Gastroesophageal sphincter (tissue), 4 donors: ENCODE measurements at regions not wholly inside any gene's neighbourhood (a gene's known extent, or its start where the extent isn't known, plus 50 kb on each side); places are given as distances from the start of the nearest gene placed in this dataset.

Source experiments
- ATAC-seq: fragments of 150-250 bp; one replicate; pipeline ENCODE4 v1.9.1; 2016; ENCODE audit warnings: mild to moderate bottlenecking, moderate library complexity
- H3K27ac ChIP-seq, 4 donors: fragments of 200-600 bp; sonication (generic) in 3 of 4; 1 replicate in 3 of 4; 2 replicates in 1 of 4; pipeline ENCODE4 v1.5.1; 2016 to 2019
- H3K27me3 ChIP-seq: fragments of 200-600 bp; sonication (generic); one replicate; pipeline ENCODE4 v1.5.1; 2019
- H3K36me3 ChIP-seq, 2 donors: fragments of 200-600 bp; sonication (generic); one replicate each; pipeline ENCODE4 v1.5.1; 2019; ENCODE audit warnings: control low read depth in 1 of 2
- H3K4me1 ChIP-seq, 3 donors: fragments of 200-600 bp; sonication (generic); 1 replicate in 2 of 3; 2 replicates in 1 of 3; pipeline ENCODE4 v1.5.1; 2016 to 2019; ENCODE audit warnings: control low read depth in 2 of 3
- H3K4me3 ChIP-seq, 2 donors: fragments of 200-600 bp; sonication (generic); one replicate each; pipeline ENCODE4 v1.5.1; 2019; ENCODE audit warnings: mild to moderate bottlenecking in 1 of 2, moderate library complexity in 1 of 2
- H3K9me3 ChIP-seq, 3 donors: fragments of 200-600 bp; sonication (generic); one replicate each; pipeline ENCODE4 v1.5.1; 2017 to 2019; ENCODE audit warnings: control low read depth in 2 of 3
- EP300 ChIP-seq: sonication (generic); formaldehyde crosslinking; IDR thresholded peaks from one replicate; pipeline ENCODE4 v1.6.1; 2017; ENCODE audit warnings: antibody characterized with exemption, mild to moderate bottlenecking
- POLR2A ChIP-seq, 2 donors: fragments of 450-650 bp; IDR thresholded peaks; one replicate each; pipeline ENCODE4 v1.6.1; 2017; ENCODE audit warnings: antibody characterized with exemption in 2 of 2, mild to moderate bottlenecking in 2 of 2, moderate library complexity in 1 of 2
- POLR2AphosphoS5 ChIP-seq: sonication (generic); formaldehyde crosslinking; IDR thresholded peaks from one replicate; pipeline ENCODE4 v1.6.1; 2017; ENCODE audit warnings: antibody characterized with exemption
- WGBS, 2 donors: methylation state at CpG; one replicate each; pipeline ENCODE4 v1.1.5; 2018; ENCODE audit warnings: low coverage in 1 of 2; 5-methylcytosine and 5-hydroxymethylcytosine counted together
- TF ChIP-seq, protein P1 (sequence below), 4 experiments: fragments of 200-600 bp in 2 of 4; fragments of 450-650 bp in 2 of 4; sonication (generic) in 1 of 4; IDR thresholded peaks; one replicate each; pipeline ENCODE4 v1.5.1; 2017 to 2019; ENCODE audit warnings: antibody characterized with exemption in 4 of 4, mild to moderate bottlenecking in 2 of 4, moderate library complexity in 2 of 4

DNA sequence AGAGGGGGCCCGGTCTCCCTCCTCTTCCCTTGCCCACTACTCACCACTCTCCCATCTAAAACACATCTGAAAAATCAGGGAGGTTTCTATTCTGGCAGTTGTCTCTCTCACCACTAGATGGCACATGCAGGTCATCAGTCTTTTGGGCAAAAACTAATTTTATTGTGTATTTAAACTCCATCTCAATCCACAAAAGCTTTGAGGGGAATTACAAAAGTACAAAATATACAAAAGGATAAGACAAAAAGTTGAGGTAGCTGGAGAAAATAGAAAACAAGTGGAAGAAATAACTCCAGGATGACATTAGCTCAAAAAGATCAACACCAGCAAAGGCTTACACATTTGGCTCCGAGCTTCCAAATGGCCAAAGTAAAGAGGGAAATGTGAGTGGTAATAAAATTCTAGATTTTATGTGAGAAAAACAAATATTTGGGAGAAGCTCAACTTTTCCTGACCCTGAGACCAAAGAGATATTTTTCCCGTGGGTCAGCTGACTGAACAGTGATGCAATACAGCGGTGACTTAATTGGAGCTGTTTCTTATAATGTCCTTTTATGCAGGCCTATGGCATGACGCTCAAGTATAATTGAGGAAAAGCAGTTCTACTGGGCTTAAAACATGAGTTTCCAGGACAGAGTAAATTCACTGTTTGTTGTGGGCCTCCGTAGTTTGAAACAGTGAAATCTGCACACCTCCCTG, 79.8 kb upstream of the CHD6 start:
- TF ChIP-seq, protein P1, sequence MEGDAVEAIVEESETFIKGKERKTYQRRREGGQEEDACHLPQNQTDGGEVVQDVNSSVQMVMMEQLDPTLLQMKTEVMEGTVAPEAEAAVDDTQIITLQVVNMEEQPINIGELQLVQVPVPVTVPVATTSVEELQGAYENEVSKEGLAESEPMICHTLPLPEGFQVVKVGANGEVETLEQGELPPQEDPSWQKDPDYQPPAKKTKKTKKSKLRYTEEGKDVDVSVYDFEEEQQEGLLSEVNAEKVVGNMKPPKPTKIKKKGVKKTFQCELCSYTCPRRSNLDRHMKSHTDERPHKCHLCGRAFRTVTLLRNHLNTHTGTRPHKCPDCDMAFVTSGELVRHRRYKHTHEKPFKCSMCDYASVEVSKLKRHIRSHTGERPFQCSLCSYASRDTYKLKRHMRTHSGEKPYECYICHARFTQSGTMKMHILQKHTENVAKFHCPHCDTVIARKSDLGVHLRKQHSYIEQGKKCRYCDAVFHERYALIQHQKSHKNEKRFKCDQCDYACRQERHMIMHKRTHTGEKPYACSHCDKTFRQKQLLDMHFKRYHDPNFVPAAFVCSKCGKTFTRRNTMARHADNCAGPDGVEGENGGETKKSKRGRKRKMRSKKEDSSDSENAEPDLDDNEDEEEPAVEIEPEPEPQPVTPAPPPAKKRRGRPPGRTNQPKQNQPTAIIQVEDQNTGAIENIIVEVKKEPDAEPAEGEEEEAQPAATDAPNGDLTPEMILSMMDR (IDR thresholded peaks at IDR 0.05) = peak; percentile 55 to 66 (median 58)
- no peak for TF ChIP-seq POLR2AphosphoS5
- no peaks in the 10 kb centered on the region for H3K4me1 ChIP-seq
- no peaks in the 10 kb centered on the region for H3K36me3 ChIP-seq
- H3K27me3 ChIP-seq = no peaks in the 10 kb centered on the region
- no peaks in the 10 kb centered on the region for H3K9me3 ChIP-seq
- 70 to 83% methylated on average over 5 to 6 of the region's 6 CpGs for WGBS, 2 donors
- ATAC-seq = no peak
- no peak overlapping the region for H3K27ac ChIP-seq
- no peak overlapping the region for H3K4me3 ChIP-seq

DNA sequence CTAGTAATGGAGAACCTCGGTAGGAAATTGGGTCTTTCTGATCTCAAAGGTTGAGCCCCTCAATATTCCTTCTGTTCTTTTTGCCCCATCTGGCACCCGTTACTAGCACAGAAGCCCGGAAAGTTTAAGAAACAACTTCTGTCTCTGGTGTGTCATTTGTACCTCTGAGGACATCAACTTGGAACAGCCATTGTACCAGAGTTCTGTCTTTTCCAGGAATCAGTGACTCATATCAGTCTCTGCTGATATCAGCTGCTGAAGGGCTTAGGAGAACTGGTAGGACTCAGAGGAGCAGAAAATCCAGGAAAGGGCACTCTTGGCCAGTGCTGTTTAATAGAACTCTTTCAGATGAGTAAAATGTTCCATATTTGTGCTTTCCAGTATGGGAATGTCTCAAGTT, 78.3 kb upstream of the CHD6 start:
- ATAC-seq = no peak
- no peaks in the 10 kb centered on the region for H3K9me3 ChIP-seq
- no peaks in the 10 kb centered on the region for H3K36me3 ChIP-seq
- TF ChIP-seq POLR2AphosphoS5 (no peak), POLR2A (IDR thresholded peaks at IDR 0.05) (no peak), EP300 (no peak)
- TF ChIP-seq, protein P1 (IDR thresholded peaks at IDR 0.05) = no peak
- peaks cover 0 to 6% (median 0%) of the 10 kb centered on the region in 3 donors for H3K4me1 ChIP-seq
- 60 to 67% methylated on average over 1 to 3 of the region's 3 CpGs for WGBS, 2 donors
- no peaks in the 10 kb centered on the region for H3K27me3 ChIP-seq
- no peak overlapping the region for H3K4me3 ChIP-seq
- no peak overlapping the region for H3K27ac ChIP-seq

DNA sequence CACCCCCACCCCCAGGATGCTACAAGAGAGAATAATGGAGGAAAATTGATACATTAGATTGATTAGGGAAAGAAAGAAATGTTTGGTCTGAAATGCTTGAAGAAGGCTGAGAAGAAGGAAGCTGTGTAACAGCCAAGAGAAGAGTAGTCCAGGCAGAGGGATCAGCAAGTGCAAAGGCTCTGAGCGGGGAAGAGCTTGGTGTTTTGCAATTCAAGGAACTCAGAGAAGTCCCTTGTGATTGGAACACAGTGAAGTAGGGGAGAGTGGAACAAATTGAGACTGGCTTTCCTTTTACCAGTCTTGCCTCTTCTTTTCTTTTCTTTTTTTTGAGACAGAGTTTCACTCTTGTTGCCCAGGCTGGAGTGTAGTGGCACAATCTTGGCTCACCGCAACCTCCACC, 76.6 kb upstream of the CHD6 start:
- no peaks in the 10 kb centered on the region for H3K9me3 ChIP-seq
- H3K27ac ChIP-seq = no peak overlapping the region
- no peaks in the 10 kb centered on the region for H3K27me3 ChIP-seq
- TF ChIP-seq, protein P1 (IDR thresholded peaks at IDR 0.05) = no peak
- TF ChIP-seq EP300 (no peak), POLR2AphosphoS5 (no peak), POLR2A (IDR thresholded peaks at IDR 0.05) (no peak)
- WGBS, 2 donors = 58 to 100% methylated on average over 1 to 2 of the region's 2 CpGs
- H3K4me3 ChIP-seq = no peak overlapping the region
- ATAC-seq = no peak
- H3K4me1 ChIP-seq = peaks cover 0 to 6% (median 0%) of the 10 kb centered on the region in 3 donors
- H3K36me3 ChIP-seq = no peaks in the 10 kb centered on the region

DNA sequence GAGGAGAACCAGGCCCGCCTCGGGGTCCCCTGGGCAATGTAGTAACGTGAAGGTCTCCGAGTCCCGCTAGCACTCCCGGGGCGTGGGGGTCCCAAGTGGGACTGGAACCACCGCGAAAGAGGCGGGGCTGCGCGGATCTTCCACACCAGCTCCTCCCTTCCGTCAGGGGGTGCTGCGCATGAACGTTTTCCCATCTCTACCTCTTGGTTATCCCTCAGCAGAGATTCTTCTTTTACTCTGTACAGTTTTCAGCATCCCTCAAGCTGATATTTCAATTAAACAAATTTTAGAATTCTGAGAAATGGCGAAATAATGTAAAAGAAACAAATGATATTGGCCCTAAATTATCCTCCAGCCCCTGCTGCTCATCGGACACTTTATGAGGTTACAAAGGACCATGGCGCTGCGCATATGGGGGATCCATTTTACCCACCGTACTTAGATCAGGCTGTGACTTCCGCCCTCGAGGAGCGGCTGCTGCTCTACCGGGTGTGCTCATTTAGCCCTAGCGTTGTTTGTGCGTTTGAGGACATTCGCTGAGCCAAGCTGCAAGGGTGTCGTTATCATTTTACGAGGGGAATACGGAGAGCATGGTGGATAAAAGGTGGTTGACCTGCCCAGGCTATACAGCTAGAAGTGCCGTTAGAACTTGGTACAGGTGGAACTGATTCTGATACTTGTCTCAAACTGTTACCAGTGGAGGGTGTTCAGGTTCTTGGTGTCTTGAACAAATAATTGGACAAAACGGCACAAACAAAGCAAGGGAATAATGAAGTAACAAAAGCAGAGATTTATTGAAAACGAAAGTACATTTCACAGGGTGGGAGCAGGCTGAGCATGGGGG, 75.2 kb upstream of the CHD6 start:
- WGBS, 2 donors = 0 to 3% methylated on average over 20 to 28 of the region's 33 CpGs
- ATAC-seq = peak; percentile 93
- Histone ChIP-seq H3K36me3 (no peaks in the 10 kb centered on the region), H3K27ac (peak overlapping the region; percentile 54 to 92 (median 92)), H3K4me1 (peaks cover 0 to 6% (median 0%) of the 10 kb centered on the region in 3 donors), H3K27me3 (no peaks in the 10 kb centered on the region), H3K4me3 (peak overlapping the region; percentile 39 to 78), H3K9me3 (no peaks in the 10 kb centered on the region)
- TF ChIP-seq EP300 (no peak), POLR2AphosphoS5 (peak; percentile 70), POLR2A (IDR thresholded peaks at IDR 0.05) (peak in 1 of 2 donors; percentile 33)
- TF ChIP-seq, protein P1 (IDR thresholded peaks at IDR 0.05) = peak in 3 of 4 experiments; percentile 43 to 58 (median 44)
